Hindlimb muscle (tissue), 1 donor: ENCODE measurements at regions not wholly inside any gene's neighbourhood (a gene's known extent, or its start where the extent isn't known, plus 50 kb on each side); places are given as distances from the start of the nearest gene placed in this dataset.
"Not testable (repeated sequence)": the region's sequence is repeated elsewhere in the genome, so short reads cannot be mapped to it uniquely, and the experiment has no call there.

Experiments used
- DNase-seq: peaks from one replicate; pipeline ENCODE4 v3.0.0-alpha.2; 2013

DNA sequence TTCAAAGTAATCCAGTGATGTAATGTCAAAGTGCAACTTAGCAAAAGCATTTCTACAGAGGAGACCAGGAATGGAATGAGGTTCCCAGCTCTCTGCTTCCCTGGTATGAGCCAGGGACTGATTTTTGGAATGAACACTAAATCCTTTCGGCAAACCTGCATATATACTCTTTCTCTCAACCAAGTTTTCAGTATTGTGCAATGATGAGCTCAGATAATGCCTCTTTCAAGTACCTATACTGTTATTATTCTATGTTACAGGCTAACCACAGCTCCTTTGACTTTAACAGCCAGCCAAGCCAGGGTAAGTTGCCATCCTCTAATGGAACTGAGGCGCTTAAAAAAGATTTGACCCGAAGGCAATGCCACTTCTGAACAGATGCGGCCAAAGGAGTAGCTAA, 104.9 kb upstream of the FSCB start:
- no peak for DNase-seq

GRCh38 chr14:44609876-44610510, 102.9 kb upstream of the FSCB start:
- DNase-seq: peak; percentile 68

DNA sequence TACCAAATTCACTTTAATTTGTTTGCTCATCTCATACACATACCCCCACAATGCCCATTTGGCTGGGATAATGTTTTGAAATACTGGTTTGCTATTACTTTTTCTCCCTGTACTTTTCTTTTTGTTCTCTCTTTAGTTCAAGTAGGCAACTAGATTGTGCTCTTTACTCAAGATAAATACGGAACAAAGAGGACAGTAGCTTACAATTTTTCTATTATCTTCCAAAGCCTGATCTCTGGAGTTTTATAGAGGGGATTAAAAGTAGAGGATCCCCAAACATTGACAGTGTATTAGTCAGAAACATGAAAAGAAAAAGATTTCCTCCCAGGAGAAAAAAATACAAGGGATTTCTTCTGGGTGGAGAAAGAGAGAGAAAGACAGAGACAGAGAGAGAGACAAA, 102.1 kb upstream of the FSCB start:
- DNase-seq: no peak

GRCh38 chr14:44607701-44608100, 100.6 kb upstream of the FSCB start:
- DNase-seq: no peak

- no peak for DNase-seq
These were observed 99.5 kb upstream of the FSCB start for GRCh38 chr14:44606576-44606975.

DNA sequence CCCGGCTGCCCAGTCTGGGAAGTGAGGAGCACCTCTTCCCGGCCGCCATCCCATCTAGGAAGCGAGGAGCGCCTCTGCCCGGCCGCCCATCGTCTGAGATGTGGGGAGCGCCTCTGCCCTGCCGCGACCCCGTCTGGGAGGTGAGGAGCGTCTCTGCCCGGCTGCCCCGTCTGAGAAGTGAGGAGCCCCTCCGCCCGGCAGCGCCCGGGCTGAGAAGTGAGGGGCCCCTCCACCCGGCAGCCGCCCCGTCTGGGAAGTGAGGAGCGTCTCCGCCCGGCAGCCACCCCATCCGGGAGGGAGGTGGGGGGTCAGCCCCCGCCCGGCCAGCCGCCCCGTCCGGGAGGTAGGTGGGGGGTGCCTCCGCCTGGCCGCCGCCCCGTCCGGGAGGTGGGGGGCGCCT, 94.2 kb upstream of the FSCB start:
- not testable (repeated sequence) for DNase-seq

DNA sequence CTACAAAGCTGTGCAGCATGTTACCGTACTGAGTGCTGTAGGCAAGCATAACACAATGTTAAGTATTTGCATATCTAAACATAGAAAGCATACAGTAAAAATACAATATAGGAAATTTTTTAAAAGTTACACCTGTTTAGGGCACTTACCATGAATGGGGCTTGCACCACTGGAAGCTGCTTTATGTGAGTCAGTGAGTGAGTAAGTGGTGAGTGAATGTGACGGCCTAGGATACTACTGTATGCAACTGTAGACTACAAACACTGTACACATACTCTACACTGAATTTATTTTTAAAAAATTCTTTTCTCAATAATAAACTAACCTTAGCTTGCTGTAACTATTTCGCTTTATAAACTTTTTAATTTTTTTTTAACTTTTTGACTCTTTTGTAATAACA, 82.1 kb upstream of the FSCB start:
- no peak for DNase-seq

- DNase-seq: no peak
These were observed 79.8 kb upstream of the FSCB start for GRCh38 chr14:44586910-44587309.

DNA sequence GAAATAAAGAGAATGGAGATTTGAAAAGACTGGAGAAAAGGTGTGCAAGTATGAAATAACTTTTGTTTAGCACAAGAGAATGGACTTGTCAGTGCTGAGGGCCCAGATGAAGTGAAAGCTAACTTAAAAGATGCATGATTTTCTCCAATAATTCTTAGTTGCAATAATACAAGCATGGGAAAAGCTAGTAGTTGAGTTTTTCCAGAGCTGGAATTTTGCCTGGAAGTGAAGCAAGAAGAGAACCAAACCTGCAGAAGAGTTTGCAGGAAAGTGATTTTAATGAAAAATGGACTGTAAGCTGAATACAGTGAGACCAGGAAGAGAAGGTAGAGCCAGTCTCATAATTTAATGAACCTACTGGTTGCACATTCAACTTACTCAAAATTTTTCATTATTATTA, 69.3 kb upstream of the FSCB start:
- peak; percentile 51 for DNase-seq

GRCh38 chr14:44567997-44568396, 60.9 kb upstream of the FSCB start:
- DNase-seq: no peak

GRCh38 chr14:44565968-44566367, 58.9 kb upstream of the FSCB start:
- DNase-seq: no peak

- DNase-seq: no peak
These were observed 57.8 kb upstream of the FSCB start for GRCh38 chr14:44564908-44565307.
